Cardiac muscle cell (in vitro differentiated cells and primary cell): ENCODE measurements at regions not wholly inside any gene's neighbourhood (a gene's known extent, or its start where the extent isn't known, plus 50 kb on each side); places are given as distances from the start of the nearest gene placed in this dataset.
"Not testable (repeated sequence)": the region's sequence is repeated elsewhere in the genome, so short reads cannot be mapped to it uniquely, and the experiment has no call there.

ENCODE experiments used
- DNase-seq, 2 donors: peaks; one replicate each; pipeline versions ENCODE4 v3.0.0 to v3.0.0-alpha.2; 2010 to 2017; ENCODE audit warnings: low read depth in 1 of 2, low spot score in 1 of 2
- H3K27ac ChIP-seq: fragments of 200-600 bp; sonication (generic); 2 replicates; pipeline ENCODE4 v1.5.1; 2016
- H3K27me3 ChIP-seq: fragments of 200-600 bp; sonication (generic); 2 replicates; pipeline ENCODE4 v1.6.0; 2016; ENCODE audit warnings: control low read depth
- H3K36me3 ChIP-seq: fragments of 200-600 bp; sonication (generic); 2 replicates; pipeline ENCODE4 v1.5.1; 2016; ENCODE audit warnings: control low read depth
- H3K4me1 ChIP-seq: fragments of 200-600 bp; sonication (generic); 2 replicates; pipeline ENCODE4 v1.8.1; 2017; ENCODE audit warnings: low read depth, mild to moderate bottlenecking, mixed run types
- H3K4me3 ChIP-seq: fragments of 200-600 bp; sonication (generic); 2 replicates; pipeline ENCODE4 v1.5.1; 2016; ENCODE audit warnings: mild to moderate bottlenecking
- H3K9me3 ChIP-seq: fragments of 200-600 bp; sonication (generic); 2 replicates; pipeline ENCODE4 v1.5.1; 2017; ENCODE audit warnings: low read depth, mild to moderate bottlenecking, control low read depth
- CTCF ChIP-seq: IDR thresholded peaks from 2 replicates; pipeline ENCODE4 v1.5.1; 2012; ENCODE audit warnings: low read depth, mild to moderate bottlenecking, low read length

- H3K27ac ChIP-seq: no peak overlapping the region
- H3K4me3 ChIP-seq: no peak overlapping the region
- no peaks in the 10 kb centered on the region for H3K4me1 ChIP-seq
- H3K36me3 ChIP-seq: no peaks in the 10 kb centered on the region
- H3K27me3 ChIP-seq: no peaks in the 10 kb centered on the region
- DNase-seq: no peak
- TF ChIP-seq CTCF: no peak
- H3K9me3 ChIP-seq: no peaks in the 10 kb centered on the region
These were observed 303.7 kb upstream of the PAPPA start for GRCh38 chr9:115849679-115850412.

- no peaks in the 10 kb centered on the region for H3K36me3 ChIP-seq
- TF ChIP-seq CTCF: no peak
- no peak overlapping the region for H3K4me3 ChIP-seq
- H3K4me1 ChIP-seq: no peaks in the 10 kb centered on the region
- DNase-seq: peak in 1 of 2 donors; percentile 40
- no peaks in the 10 kb centered on the region for H3K27me3 ChIP-seq
- no peak overlapping the region for H3K27ac ChIP-seq
- no peaks in the 10 kb centered on the region for H3K9me3 ChIP-seq
These were observed 302.9 kb upstream of the PAPPA start for GRCh38 chr9:115850548-115851304.

- Histone ChIP-seq H3K36me3 (no peaks in the 10 kb centered on the region), H3K27ac (no peak overlapping the region), H3K4me3 (no peak overlapping the region), H3K9me3 (no peaks in the 10 kb centered on the region), H3K4me1 (no peaks in the 10 kb centered on the region), H3K27me3 (no peaks in the 10 kb centered on the region)
- DNase-seq: peak in 1 of 2 donors; percentile 23
- no peak for TF ChIP-seq CTCF
These were observed 298.0 kb upstream of the PAPPA start for GRCh38 chr9:115855458-115856133.

GRCh38 chr9:115858421-115858820 is 295.2 kb upstream of the PAPPA start:
- H3K4me1 ChIP-seq, H3K27me3 ChIP-seq, DNase-seq, H3K27ac ChIP-seq, H3K36me3 ChIP-seq, H3K4me3 ChIP-seq, H3K9me3 ChIP-seq: not testable (repeated sequence)

GRCh38 chr9:115862021-115862420 is 291.6 kb upstream of the PAPPA start:
- TF ChIP-seq CTCF: no peak
- Histone ChIP-seq H3K36me3 (no peaks in the 10 kb centered on the region), H3K9me3 (no peaks in the 10 kb centered on the region), H3K27me3 (no peaks in the 10 kb centered on the region), H3K27ac (no peak overlapping the region), H3K4me1 (no peaks in the 10 kb centered on the region), H3K4me3 (no peak overlapping the region)
- no peak for DNase-seq

GRCh38 chr9:115864581-115864980 is 289.0 kb upstream of the PAPPA start:
- no peaks in the 10 kb centered on the region for H3K4me1 ChIP-seq
- DNase-seq: no peak
- TF ChIP-seq CTCF: no peak
- no peaks in the 10 kb centered on the region for H3K27me3 ChIP-seq
- no peak overlapping the region for H3K27ac ChIP-seq
- no peaks in the 10 kb centered on the region for H3K36me3 ChIP-seq
- H3K9me3 ChIP-seq: no peaks in the 10 kb centered on the region
- no peak overlapping the region for H3K4me3 ChIP-seq
